Jurkat, Clone E6-1 (cell line): ENCODE measurements at regions not wholly inside any gene's neighbourhood (a gene's known extent, or its start where the extent isn't known, plus 50 kb on each side); places are given as distances from the start of the nearest gene placed in this dataset.

ENCODE experiments used
- DNase-seq: peaks from one replicate; pipeline ENCODE4 v3.0.0-alpha.2; 2011; ENCODE audit warnings: low read depth, low spot score
- H3K4me3 ChIP-seq: 2 replicates; pipeline ENCODE4 v1.5.1; 2011; ENCODE audit warnings: mild to moderate bottlenecking, low read length, control low read depth, moderate library complexity

DNA sequence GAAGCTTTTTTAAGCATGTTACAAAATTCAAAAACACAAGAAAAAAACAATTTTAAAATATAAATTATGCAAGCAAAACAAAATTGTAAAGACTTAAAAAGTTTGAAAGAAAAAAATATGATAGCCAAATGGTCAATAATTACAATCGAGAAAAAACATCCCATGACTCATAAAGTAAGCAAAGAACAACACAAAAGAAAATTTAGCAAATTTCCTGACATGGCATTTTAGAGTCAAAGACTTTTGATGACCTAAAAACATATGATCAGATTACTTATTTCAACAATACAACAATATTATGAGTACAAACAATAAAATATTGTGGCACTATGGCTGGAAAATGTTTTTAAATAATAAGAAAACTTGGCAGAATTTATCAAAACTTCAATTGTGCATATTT, 312.1 kb upstream of the MEOX2 start:
- DNase-seq, result no peak
- no peak overlapping the region for H3K4me3 ChIP-seq

DNA sequence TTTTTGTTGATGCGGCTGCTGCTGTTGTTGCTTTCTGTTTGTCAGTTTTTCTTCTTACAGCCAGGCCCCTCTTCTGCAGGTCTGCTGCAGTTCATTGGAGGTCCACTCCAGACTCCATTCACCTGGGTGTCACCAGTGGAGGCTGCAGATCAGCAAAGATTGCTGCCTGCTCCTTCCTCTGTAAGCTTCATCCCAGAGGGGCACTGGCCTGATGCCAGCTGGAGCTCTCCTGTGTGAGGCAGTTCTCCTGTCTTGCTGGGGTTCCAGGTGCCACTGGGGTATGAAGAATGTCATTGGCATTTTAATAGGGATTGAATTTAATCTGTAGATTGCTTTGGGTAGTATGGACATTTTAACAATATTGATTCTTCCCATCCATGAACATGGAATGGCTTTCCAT, 308.5 kb upstream of the MEOX2 start:
- H3K4me3 ChIP-seq, result no peak overlapping the region
- no peak for DNase-seq

DNA sequence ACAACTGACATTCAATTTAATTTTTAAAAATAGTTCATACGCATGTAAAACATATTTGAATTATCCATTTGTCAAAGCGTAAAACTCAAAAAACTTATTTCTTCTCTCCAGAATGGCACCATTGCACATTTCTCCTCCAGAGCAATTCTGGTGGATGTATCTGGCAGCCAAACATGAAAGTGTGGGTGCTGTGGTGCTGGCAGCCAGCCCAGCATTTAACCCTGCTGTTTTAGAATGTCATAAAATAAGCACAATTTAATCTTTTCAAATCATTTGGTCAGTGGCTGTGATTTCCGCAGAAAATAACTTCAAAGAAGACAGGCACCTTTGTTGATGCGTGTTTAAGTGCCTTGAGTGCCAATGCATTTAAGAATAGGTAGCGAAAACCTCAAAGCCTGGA, 302.7 kb upstream of the MEOX2 start:
- DNase-seq, result no peak

DNA sequence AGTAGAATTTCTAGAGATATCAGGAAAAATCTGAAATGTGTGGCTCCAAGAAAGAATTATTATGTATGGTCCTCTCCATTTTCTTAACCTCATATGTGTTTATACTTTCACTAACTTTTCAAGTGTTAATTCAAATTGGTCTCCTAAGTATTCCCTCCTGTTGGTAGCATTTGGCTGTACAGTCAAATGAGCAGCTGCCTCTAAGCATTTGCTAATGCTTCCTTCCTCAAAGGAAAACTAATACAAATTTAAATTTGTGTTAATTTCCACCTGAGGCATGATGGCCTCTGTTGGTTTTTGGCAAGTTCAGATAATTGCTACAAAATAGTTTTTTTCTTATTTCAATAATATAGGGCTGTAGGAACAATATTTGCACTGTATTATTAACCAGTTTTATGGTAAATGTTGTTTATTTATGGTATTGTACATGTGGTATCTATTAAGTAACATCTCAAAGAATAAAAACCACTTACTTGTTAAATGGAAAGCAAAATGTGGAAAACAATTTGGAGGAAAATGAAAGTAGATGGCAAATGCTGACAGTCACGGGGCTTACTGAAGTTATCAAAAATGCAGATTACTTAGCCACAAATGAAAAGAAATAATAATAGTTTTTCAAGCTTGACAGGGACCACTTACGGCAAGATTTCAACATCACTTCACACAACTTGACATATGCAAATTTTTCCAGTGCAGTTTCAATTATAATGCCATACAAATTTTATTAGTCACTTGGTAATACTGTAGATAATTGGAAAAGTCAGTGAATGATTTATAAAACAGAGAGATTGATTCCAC, 299.3 kb upstream of the MEOX2 start:
- no peak for DNase-seq
- no peak overlapping the region for H3K4me3 ChIP-seq

More for the DNA sequence above, 302.7 kb upstream of the MEOX2 start:
- H3K4me3 ChIP-seq, result no peak overlapping the region

DNA sequence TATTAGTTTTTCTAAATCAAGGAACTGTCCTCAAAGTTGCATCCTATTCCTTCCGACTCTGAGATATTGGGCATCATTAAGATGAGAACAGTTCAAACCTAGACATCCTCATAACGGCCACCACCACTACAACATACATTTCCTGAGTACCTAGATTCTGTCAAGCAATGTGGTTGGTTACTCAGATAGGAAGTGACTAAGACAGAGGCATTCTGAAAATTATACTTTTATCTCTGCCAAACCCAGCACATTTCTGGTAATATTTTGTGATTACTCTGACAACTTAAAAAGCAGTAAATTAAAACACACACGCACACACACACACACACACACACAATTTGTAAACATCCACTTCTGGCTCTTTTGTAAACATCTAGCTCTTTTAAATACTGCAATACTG, 291.2 kb upstream of the MEOX2 start:
- no peak for DNase-seq

DNA sequence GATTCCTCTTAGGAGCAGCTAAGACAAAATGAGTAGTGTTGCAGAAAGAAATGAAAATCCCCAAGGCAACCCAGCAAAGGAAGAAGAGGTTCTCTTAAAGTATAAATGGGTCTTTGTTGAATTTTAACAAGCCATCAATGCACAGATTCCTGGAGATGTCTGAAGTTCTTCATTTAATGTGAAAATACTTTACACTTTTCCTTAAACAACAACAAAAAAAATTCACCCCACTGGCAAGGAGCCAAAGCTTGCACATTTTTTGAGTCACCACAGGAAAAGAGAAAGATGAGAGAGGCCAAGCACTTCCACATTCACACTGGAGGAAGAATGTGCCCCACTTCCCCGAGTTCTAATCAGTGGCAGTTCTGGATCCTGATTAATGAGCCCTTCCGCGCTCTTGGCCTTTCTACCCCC, 286.4 kb upstream of the MEOX2 start:
- no peak for DNase-seq
- no peak overlapping the region for H3K4me3 ChIP-seq

More for the DNA sequence above, 291.2 kb upstream of the MEOX2 start:
- no peak overlapping the region for H3K4me3 ChIP-seq

DNA sequence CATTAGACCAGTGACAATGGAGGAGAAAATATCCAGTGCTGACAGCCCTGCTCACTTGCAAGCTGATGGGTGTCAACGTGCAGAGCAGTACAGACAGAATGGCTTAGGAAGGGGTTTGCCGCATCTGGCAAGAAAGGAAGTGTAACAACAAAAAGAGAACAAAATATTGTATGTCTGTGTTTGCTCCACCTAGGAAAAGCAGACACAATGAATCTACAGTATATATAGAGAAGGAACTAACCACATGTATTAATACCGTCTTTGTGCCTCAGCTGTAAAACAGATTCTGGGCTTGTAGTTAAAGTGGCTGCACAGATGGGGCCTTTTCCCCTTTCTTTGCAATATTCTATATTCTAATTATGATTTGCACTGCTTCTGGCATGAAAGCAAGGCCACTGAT, 281.1 kb upstream of the MEOX2 start:
- no peak for DNase-seq
- no peak overlapping the region for H3K4me3 ChIP-seq

DNA sequence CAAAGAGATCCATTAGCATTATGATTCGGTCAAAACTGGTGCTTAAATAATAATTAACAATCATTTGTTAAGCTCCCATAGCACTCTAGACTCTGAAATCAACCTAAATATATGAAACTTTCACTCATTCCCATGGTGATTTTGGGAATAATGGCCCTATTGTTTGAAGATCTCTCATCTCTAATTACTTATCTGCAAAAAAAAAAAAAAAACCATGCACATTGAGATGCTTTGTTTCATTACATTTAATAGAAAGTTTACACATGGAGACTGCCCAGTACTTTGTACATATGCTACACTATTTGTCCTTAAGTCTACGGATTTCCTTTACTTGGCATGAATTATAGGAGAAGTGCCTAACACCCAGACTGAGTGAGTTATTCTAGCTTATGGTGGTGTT, 280.6 kb upstream of the MEOX2 start:
- no peak for DNase-seq
- H3K4me3 ChIP-seq, result no peak overlapping the region

DNA sequence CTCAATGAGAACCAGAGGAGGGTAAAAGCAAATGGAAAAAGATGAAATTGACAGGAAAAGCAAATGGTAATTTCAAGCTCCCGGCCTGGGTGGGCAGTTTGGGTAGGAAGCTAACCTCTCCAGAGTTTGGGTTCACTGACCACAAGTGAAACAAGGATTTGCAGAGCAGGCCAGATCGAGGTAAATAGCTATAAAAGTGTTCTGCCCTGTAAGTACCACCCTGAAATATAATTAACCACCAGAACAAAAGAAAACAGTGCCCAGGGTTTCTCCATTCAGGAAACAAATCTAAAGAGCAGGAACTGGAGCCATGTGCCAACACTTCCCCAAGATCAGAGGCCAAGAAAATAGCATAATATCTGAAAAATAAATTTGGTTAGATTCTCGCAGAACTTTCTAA, 276.7 kb upstream of the MEOX2 start:
- no peak overlapping the region for H3K4me3 ChIP-seq
- DNase-seq, result no peak

DNA sequence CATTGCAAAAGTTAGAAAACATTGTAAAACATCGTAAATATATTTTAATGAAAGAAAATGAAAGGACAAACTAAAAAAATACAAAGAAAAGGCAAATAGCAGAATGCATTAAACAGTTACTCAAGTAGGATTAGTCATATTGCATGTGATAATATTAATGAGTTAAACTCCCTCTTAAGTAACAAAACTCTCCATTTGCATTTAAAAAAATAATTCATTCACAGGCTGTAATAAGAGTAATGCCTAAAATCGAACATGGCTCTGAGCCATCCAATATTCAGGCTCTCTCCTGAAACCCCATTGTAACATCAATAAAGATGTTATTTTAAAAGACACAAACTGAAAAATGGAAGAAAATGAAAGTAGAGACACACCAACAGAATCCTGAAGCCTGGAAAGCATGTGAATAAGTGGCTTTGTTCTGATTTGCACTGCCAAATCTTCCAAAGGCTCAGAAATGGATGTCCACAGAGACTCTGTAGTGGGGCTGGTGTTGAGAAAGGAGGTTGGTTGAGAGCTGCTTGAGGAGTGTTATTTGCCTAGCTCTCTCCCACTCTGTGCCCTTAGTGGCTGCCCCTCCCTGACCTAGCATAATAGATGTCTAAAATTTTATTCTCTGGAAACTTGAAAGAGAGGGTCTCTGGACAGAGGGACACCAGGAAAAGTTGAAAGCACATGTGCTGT, 268.3 kb upstream of the MEOX2 start:
- no peak overlapping the region for H3K4me3 ChIP-seq
- DNase-seq, result no peak

DNA sequence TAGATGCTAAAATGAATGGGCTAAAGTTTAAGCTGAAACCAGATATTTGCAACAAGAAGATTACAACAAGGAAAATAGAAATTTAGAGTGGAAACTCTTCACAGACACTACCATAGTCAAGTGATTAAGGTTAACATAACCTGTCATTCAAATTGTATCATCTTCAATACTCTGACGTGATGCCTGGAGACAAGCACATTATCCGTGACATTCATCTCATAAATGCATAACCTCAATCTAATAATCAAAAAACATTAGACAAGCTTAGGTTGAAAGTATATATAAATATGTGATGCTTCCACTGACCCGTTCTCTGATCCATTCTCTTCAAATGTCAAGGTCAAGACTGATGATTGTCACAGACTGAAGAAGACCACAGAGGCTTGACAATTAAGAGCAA, 263.8 kb upstream of the MEOX2 start:
- no peak overlapping the region for H3K4me3 ChIP-seq
- DNase-seq, result no peak

DNA sequence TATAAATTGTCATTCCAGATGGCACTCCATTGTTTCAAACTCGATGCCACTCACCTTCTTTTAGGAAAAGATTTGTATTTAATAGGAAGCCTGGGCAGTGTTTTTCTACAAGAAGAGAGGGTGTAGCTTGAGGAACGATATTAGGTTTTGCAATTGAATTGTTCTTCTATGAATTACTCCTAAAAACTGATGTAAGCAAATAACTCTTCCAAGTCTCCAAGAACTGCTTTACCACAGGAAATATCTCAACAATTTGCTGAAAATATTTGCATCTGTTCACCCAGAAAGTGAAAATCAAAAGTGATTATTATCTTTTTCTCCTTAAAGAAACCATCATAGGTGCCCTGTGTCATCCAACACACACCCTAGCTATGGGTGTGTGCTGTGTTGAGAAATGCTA, 261.3 kb upstream of the MEOX2 start:
- no peak for DNase-seq

DNA sequence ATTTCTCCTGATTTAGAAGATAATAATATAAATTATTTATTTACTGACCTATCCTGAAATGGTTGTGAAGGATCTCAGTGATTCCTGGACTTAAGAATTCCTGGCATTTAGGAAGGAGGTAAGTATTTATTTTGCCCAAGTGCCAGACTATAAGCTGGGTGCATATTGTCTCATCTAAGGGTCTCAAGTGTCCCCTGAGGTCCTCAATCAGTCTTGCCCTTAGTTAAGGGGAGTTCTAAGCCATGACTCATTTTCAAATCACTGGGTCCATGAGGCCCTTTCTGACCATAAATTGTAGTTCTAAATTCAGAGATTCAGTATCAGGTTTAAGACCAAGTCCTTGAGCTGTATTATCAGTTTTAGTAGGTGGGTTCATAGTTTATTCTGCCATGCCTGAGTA, 251.6 kb upstream of the MEOX2 start:
- no peak for DNase-seq
- no peak overlapping the region for H3K4me3 ChIP-seq

More for the DNA sequence above, 261.3 kb upstream of the MEOX2 start:
- no peak overlapping the region for H3K4me3 ChIP-seq

DNA sequence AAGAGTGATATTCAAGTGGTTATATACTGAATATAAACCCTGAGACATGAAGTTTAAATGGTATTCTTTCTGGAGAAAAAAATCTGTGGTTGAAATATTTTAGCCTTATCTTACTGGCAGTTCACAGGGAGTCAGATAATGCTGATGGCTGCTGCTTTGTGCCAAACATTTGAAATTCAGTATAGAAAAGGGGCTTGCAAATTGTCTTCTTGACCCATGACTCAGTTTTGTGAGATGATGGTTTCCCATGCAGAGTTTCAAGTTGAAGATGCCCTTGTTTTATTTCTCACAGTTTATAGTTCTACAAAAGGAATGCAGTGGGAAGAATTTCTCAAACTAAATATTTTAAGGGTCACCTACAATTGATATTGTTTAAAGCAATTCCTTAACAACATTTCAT, 251.1 kb upstream of the MEOX2 start:
- DNase-seq, result no peak
- H3K4me3 ChIP-seq, result no peak overlapping the region

DNA sequence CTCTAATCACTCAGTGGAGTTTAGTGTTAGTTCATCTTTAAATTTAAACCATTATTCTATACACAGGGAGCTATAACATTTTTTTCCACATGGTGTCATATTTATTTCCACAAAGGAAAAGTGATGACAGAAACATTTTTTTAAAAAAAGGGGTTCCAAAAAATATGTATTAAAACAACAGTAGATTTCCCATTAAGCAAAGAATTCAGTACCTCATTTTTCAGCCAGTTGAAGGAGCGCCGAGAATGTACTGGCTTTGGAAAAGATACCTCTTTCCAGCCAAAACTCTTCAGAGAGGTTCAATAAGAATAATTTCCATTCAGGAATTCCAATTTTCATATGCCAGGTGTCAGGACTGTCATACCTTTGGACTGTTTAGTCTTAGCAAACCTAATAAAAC, 250.5 kb upstream of the MEOX2 start:
- DNase-seq, result no peak
- H3K4me3 ChIP-seq, result no peak overlapping the region

DNA sequence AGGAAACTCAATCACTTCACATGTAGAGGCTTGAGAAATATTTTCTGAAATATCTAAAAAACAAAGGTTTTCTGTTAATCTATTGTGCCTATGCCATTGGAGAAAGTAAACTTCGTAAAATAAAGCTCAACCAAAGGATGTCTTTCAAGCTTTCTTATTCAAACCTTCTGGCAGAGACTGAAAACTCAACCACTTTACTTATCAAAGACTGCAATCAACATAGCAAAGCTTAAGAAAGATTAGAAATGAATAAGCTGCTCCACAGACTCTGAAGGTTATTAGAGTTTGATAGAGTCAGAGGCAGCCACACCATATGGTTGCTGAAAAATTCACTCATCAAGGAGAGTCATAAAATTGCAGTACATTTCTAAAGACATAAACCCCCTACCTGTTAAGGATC, 245.8 kb upstream of the MEOX2 start:
- H3K4me3 ChIP-seq, result no peak overlapping the region
- DNase-seq, result no peak

DNA sequence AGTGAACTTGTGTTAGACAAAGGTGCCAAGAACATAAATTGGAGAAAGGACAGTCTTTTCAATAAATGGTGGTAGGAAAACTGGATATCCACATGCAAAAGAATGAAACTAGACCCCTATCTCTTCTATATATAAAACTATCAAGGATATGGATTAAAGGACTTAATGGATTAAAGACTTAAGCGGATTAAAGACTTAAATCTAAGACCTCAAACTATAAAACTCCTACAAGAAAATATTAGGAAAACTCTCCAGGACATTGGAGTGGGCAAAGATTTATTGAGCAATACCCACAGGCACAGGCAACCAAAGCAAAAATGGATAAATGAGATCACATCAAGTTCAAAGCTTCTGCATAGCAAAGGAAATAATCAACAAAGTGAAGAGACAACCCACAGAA, 242.9 kb upstream of the MEOX2 start:
- no peak for DNase-seq
- no peak overlapping the region for H3K4me3 ChIP-seq

DNA sequence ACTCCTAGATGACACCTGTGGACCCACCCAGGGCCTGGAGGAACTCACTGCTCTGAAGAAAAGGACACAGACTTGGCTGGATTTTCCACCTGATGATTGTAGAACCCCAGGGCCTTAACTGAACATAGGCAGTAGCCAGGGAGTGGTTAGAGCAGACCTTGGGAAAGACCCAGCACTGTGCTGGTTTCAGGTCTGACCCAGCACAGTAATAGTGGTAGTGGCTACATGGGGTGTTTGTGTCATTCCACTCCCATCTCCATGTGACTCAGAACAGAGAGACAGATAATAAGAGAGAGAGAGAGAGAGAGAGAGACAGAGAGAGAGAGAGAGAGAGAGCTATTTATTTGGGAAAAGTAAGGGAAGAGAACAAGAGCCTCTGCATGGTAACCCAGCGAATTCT, 239.1 kb upstream of the MEOX2 start:
- H3K4me3 ChIP-seq, result no peak overlapping the region
- DNase-seq, result no peak

DNA sequence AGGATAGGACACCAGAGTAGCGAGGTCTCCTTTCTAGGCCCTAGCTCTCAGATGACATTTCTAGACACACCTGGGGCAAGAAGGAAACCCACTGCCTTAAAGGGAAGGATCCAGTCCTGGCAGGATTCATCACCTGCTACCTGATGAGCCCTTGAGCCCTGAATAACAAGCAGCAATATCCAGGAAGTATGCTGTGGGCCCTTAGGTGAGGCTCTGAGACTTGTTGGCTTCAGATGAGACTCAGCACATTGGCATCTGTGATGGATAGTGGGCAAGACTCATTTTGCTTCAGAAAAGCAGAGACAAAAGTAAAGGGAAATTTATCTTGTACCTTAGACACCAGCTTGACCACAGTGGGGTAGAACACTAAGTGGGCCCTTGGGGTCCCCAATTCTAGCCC, 238.4 kb upstream of the MEOX2 start:
- DNase-seq, result no peak
- no peak overlapping the region for H3K4me3 ChIP-seq

DNA sequence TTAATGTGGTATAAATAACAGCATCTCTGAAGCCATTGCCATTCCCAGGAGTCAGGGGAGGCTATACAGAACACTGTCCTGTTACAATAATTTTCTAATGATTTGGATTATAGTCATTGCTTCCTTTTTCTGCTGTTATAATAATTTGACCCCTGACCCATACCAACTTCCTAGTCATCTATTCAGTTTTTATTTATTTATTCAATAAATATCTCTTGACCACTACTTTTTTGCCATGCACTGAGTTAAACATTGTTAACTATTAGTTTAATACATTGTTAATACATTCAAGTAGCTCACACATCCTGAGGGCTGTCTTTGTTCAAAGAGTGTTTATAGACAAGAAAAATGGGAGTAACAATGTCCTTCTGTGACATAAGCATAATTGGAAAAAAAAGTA, 235.5 kb upstream of the MEOX2 start:
- no peak for DNase-seq
- no peak overlapping the region for H3K4me3 ChIP-seq

DNA sequence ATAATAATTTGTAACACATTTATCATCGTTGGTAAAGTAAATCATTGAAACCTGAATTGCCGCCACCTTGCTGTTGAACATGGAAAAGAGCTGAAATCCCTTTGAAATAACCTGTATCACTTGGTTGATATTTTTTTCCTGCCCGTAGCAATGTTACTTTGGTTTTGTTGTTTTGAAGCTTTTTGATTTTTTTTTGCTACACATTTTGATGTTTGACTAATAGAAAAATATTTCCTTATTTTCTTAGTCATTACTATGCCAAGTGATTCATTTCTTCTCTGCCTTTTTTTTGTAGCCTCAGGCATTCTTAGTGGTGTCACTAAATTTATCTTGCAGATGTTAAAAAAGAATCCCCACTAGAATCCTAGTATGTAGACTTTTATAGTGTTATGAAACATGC, 235.1 kb upstream of the MEOX2 start:
- no peak overlapping the region for H3K4me3 ChIP-seq
- DNase-seq, result no peak
